ENCODE measurements at regions not wholly inside any gene's neighbourhood (a gene's known extent, or its start where the extent isn't known, plus 50 kb on each side); places are given as distances from the start of the nearest gene placed in this dataset.

DNA sequence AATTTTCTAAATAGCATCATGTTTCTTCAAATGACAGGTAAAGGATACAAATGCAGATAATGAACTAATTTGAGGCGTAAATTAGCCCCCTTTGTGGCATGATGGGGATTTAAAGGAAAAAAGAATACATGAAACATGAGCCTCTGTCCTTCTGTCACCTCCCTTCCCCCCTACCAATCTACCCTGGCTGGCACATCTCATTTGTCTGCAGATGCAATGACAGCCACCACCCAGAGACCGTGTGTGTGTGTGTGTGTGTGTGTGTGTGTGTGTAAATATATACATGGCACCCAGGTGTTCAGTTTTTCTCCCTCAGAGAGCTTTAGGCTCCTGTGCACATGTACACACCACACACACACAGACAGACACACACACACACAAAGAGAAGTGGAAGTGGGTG is 451.1 kb downstream of the RWDD3 start:
- H3K4me3 ChIP-seq (ENCODE audit: low read length): no peak overlapping the region
- DNase-seq (ENCODE audit: low read depth): no peak
- no peak for TF ChIP-seq CTCF (conservative IDR thresholded peaks at IDR 0.05; ENCODE audit: low read depth, low read length)

DNA sequence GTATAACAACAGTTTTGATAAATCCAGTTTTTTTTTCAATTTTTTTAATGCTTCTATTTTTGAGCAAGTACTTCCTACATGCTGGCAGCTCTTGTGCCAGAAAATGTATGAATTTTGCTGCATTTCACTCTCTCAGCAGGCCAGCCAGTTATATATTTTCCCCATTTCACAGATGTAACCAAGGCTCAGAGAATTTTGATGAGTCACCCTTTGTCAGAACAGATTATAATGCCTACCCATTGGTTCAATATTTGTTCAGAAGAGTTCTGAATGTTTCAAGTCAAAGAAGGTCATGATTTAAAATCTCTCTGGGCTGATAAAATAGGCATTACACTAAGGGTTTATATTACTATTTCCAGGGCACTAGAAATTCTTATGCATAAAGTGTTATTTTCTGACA is 452.2 kb downstream of the RWDD3 start:
- H3K4me3 ChIP-seq (ENCODE audit: low read length): no peak overlapping the region
- no peak for TF ChIP-seq CTCF (conservative IDR thresholded peaks at IDR 0.05; ENCODE audit: low read depth, low read length)
- no peak for DNase-seq (ENCODE audit: low read depth)

DNA sequence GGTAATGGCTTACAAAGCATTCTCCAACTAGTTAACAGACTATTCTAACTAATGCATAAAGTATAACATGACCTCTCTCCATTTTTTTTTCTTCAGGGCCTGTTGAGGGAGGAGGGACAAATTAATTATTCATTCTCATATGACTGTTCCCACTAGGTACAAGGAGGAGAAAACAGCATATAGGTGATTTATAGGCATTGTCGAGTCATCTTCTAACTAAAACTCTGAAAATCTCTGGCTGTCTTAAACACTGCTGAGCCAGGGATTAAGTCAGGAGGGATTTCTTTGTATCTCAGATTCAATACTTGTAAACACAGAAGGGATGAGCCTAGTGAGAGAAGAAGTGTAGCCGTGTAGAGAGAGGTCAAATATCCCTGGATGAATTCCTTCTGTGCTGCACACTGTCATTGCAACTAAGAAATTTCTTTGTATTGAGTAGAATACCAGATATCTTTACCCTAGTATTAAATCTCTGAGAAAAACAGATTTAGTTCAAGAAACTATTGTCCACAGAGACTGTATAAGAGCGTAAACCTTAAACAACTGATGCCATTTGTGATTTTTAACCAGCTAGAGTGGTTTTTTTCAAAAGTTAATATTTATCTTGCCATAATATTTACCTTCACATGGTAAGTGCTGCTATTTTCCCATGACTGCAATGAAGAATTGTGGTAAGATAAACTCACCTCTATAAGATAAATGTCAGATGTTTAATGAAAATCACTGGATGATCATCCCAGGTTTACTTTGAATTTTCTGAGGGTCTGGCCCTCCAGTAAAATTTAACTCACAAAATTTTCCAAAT is 465.3 kb downstream of the RWDD3 start:
- no peak overlapping the region for H3K4me3 ChIP-seq (ENCODE audit: low read length)
- no peak for DNase-seq (ENCODE audit: low read depth)
- no peak for TF ChIP-seq CTCF (conservative IDR thresholded peaks at IDR 0.05; ENCODE audit: low read depth, low read length)

GRCh38 chr1:95701450-95702173 is 467.6 kb downstream of the RWDD3 start:
- no peak for TF ChIP-seq CTCF (conservative IDR thresholded peaks at IDR 0.05; ENCODE audit: low read depth, low read length)
- no peak overlapping the region for H3K4me3 ChIP-seq (ENCODE audit: low read length)
- no peak for DNase-seq (ENCODE audit: low read depth)

DNA sequence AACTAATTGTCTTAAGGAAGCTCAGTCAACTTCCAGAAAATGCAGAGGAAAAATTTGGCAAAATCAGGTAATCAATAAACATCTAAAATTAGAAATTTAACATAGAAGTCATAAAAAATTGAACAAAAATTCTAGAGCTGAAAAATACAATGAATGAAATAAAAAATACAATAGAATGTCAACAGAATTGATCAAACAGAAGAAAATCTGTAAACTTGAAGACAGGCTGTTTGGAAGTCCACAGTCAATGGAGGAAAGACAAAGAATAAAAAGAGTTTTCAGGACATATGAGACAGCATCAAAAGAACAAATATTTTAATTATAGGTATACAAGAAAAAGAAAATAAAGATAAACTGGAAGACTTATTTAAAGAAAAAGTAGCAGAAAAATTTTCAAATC is 469.0 kb downstream of the RWDD3 start:
- TF ChIP-seq CTCF (conservative IDR thresholded peaks at IDR 0.05; ENCODE audit: low read depth, low read length): no peak
- no peak for DNase-seq (ENCODE audit: low read depth)
- no peak overlapping the region for H3K4me3 ChIP-seq (ENCODE audit: low read length)

GRCh38 chr1:95716097-95716496 is 482.1 kb downstream of the RWDD3 start:
- H3K4me3 ChIP-seq (ENCODE audit: low read length): no peak overlapping the region
- TF ChIP-seq CTCF (conservative IDR thresholded peaks at IDR 0.05; ENCODE audit: low read depth, low read length): no peak
- DNase-seq (ENCODE audit: low read depth): no peak

- no peak for DNase-seq (ENCODE audit: low read depth)
- TF ChIP-seq CTCF (conservative IDR thresholded peaks at IDR 0.05; ENCODE audit: low read depth, low read length): no peak
- H3K4me3 ChIP-seq (ENCODE audit: low read length): no peak overlapping the region
Measured at GRCh38 chr1:95716550-95716949, 482.5 kb downstream of the RWDD3 start.
